Fibroblast of skin of back (primary cell): ENCODE measurements at regions not wholly inside any gene's neighbourhood (a gene's known extent, or its start where the extent isn't known, plus 50 kb on each side); places are given as distances from the start of the nearest gene placed in this dataset.
"Not testable (repeated sequence)": the region's sequence is repeated elsewhere in the genome, so short reads cannot be mapped to it uniquely, and the experiment has no call there.

Source experiments
- DNase-seq: peaks from one replicate; pipeline ENCODE4 v3.0.0-alpha.2; 2013

DNA sequence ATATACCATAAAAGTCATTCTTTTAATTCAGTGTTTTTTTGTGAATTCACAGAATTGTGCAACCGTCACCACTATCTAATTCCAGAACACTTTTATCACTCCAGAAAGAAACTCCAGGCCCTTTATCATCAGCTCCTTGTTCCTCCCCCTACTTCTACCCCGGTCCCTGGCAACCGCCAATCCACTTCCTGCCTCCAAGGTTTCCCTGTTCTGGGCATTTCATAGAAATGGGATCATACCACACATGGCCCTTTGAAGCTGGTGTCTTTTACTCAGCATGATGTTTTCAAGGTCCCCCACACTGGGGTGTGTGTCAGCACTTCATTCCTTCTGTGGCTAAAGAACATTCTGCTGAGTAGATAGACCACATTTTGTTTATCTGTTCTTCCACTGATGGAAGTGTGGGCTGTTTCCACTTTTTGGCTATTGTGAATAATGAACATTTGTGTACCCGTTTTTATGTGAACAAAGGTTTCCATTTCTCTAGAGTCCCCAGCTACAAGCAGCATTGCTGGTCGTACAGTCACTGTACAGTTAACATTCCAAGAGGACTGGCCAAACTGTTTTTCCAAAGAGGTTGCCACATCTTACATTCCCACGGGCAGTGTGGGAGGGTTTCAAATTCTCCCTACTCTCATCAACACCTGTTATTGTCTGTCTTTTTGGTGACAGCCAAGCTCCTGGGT, 75.8 kb upstream of the ZNF469 start:
- DNase-seq = peak; percentile 99

DNA sequence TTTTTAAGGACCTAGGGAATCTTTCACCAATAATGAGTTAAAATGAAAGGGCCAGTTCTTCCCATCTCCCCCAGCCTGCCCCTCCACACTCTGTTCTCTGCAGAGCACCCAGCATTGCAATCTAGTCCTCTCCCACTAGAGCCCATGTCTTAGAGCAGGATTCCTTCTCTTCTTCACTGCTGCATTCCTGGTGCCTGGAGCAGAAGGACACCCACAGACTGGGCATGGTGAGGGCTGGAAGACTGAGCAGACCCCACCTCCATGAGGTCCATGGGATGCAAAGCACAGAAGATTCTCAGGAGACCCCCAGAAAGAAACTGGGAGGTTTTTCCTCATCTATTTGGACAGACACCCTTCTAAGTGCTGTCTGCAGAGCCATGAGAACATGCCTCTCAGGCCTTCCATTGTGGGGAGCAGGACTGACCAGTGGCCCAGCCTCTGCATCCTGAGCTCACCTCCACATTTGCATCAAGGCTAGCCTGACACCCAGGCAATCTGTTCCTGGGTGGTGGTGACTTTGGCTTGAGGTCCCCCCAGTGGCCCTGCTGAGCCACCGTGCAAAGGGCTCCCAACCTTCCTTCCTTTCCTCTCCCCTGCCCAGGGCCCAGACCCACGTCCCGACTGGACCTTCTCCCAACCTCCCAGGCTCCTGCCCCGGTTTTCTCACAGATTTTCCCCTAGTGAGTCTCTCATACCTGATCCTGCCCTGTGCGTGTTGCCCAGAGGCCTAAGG, 74.2 kb upstream of the ZNF469 start:
- peak; percentile 34 for DNase-seq

DNA sequence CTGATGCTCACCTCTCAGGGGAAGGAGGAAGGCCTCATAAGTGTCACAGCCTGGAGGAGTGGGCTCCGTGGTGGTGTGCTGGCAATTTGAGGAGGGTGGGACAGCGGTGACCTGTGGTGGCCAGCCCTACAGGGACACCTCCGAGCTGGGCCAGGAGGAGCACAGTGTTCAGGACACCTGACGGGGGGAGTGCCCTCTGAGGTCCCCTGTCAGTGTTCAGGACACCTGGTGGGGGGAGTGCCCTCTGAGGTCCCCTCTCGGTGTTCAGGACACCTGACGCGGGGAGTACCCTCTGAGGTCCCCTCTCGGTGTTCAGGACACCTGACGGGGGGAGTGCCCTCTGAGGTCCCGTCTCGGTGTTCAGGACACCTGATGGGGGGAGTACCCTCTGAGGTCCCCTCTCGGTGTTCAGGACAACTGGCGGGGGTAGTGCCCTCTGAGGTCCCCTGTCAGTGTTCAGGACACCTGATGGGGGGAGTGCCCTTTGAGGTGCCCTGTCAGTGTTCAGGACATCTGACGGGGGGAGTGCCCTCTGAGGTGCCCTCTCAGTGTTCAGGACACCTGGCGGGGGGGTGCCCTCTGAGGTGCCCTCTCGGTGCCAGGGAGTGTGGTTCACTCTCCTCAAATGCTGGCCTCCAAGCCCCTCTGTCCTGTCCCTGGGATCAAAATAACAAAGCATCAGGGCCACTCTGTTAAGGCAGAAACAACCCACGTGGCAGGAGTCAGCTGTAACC, 73.4 kb upstream of the ZNF469 start:
- DNase-seq = no peak

DNA sequence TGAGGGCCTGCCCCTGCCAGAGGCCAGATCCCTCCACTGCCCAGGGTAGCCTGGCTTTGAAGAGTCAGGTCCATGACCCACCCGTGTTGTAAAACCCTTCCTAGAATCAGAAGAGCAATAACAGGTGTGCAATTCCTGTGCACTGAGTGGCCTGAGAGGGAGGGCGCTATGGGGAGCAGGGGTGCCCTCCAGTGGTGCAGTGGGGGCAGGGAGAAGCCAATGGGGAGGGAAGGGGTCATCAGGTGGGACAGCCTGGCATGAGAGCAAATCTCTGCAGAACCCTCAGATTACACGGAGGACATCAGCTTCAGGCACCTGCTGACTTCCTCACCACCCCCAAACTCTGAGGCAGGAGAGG, 72.9 kb upstream of the ZNF469 start:
- DNase-seq = no peak

DNA sequence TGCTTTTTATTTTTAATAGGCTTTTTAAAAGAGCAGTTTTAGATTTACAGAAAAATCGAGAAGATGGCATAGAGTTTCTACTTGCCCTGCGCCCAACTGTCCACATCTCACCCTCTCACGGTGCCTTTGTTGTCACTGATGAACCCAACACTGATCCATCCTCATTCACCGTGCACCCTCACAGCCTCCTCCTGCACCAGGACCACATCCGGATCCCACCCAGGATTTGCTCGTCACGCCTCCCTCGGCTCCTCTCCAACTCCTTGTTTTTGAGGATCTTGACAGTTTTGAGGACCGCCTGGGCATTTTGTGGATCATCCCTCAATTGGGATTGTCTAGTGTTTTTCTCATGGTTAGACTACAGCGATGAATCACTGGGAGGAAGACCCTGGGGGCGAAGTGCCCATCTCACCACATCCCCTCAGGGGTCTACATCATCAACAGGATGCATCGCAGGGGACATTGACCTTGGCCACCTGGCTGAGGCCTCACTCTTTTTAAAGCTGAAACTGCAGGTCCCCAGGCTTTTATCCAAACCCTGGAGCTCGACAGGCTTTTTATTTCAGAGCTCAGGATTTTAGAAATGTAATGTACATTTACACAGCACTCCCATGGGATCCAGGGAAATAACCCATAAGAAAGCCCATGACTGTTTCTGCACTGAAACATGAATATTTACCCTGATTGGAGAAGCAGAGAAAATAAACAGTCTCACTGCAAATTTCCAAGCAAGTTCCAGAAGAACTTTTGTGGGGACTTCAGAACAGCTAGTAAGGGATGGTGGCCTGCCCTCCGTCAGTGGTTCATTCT, 71.8 kb upstream of the ZNF469 start:
- peak; percentile 61 for DNase-seq

DNA sequence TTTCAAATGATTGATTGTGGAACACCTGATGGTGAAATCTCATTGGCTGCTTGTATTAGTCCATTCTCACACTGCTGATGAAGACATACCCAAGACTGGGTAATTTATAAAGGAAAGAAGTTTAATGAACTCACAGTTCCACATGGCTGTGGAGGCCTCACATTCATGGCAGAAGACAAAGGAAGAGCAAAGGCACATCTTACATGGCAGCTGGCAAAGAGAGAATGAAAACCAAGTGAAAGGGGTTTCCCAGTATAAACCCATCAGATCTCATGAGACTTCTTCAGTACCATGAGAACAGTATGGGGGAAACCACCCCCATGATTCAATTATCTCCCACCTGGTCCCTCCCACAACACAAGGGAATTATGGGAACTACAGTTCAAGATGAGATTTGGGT, 70.9 kb upstream of the ZNF469 start:
- DNase-seq = not testable (repeated sequence)

DNA sequence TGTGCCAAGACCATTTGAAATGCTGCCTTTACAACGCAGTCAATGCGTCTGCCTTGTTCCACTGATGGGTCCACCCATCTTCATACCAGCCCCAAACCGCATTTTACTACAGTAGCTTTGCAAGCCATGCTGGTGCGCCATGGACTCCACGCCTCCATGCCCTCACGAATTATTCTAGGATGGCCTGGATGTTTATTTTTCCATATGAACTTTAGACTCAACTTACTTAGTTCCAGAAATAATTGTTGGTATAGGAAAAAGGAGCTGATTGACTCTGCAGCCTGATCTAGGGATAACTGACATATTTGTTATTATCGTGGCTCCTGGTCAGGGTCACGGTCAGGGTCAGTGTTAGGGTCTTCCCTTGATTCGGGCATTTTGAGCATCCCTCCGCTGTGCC, 70.0 kb upstream of the ZNF469 start:
- DNase-seq = no peak

DNA sequence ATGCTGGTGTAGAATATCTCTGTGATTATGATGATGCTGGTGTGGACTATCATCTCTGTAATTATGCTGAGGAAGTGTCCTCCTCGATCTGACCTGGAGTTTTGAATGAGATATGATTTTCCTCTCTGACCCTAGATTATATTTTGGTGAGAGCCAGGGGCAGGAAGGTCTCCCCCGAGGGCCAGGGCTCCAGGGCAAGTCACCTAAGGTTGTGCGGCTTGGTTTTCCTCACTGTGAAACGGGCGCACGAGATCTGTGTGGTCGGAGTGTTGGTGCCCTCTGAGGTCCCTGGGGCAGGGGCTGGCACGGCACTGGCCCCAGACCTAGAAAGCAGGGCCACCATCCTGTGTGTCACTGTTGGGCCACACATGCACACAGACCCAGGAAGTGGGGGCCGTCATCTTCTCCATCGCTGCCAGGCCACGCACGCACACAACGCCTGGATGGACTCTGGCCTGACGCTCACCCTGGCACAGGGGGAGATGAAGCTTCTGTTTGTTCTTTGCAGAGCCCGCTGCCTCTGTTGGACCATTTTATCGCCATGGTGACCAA, 67.7 kb upstream of the ZNF469 start:
- no peak for DNase-seq

DNA sequence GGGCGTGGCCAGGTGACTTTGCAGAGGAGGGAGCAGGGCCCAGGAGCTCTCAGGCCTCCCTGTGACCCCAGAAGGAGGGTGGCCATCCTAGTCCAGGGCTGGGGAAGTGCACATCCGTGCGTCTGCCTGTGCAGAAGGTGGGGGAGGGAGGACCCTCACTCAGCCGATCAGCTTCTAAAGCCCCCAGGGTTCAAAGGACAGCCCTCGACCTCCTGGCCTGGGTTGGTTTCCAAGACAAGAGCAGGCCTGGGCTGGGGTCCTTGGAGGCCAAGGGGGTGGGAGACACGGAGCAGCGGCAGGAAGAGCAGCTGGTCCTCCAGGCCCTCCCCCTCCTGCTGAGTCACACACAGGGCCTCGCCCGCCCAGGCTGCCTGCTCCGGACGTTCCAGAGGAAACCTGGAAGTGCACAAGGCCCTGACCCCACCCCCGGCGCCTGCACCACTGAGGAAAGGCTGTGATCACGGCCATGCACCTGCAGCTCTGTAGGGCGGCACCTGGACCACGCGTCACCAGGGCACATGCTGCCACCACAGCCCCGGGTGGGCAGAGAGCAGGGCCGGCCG, 67.1 kb upstream of the ZNF469 start:
- DNase-seq = peak; percentile 83

DNA sequence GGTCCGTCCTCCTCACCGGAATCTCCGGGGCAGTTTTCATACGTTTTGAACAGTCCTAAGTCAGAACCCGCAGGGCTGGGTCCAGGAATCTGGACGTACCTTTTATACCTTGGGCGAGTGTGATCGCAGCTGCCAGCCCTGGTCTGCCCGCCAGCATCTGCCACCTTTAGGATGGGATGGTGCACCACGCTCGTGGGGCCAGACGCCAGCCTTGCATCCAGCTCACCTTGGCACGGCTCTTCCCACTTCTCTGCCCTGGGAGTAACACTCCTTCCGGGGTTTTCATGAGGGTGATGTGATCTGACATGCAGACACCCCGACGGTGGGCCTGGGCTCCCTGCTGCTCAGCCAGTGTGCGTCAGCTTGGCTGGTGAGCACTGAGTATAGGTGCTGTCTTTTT, 66.6 kb upstream of the ZNF469 start:
- no peak for DNase-seq

DNA sequence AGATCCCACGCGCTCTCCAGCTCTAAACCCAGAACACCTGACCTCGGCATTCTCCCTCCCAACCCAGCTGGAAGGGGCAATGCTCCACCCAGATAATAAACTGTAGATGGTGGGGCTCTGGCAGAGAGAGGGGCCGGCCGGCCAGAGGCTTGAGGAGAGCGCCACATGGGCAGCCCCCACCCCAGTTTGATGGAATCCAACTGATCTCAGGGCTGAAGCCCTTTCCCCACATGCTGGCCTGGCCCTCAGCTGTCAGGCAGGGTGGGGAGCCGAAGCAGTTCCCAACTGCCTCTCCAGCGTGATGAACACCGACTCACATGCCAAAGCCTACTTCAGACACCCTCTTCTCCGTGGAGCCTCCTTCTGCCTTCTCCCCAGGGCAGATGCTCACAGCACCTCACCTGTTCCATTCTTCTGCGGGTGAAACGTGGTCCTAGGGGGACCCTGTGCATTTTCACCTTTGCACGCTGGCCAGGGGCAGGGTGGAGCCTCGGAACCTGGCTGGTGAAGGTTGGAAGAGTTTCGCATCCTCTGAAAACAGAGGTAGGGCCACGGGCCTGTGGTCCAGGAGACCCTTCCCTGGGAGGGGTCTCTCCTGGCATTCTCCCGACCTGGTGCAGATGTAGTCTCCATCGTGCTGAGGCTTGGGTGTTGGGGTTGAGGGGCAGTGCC, 65.7 kb upstream of the ZNF469 start:
- no peak for DNase-seq

DNA sequence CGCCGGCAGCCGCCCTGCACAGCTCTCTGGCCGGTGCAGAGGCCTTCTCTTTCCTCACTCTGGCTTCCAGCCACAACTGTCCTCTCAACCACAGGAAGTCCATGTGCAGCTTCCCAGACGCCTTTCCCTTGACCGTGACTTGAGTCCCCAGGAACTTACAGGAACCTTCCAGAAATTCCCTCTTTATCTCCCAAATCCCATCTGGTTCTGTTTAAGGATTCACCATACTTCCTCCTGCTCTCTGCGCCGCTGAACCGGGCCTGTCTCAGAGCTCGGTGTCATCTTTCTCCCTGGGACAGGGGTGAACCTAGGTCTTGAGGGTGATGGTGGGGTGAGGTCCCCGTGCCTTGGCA, 65.2 kb upstream of the ZNF469 start:
- DNase-seq = peak; percentile 72

DNA sequence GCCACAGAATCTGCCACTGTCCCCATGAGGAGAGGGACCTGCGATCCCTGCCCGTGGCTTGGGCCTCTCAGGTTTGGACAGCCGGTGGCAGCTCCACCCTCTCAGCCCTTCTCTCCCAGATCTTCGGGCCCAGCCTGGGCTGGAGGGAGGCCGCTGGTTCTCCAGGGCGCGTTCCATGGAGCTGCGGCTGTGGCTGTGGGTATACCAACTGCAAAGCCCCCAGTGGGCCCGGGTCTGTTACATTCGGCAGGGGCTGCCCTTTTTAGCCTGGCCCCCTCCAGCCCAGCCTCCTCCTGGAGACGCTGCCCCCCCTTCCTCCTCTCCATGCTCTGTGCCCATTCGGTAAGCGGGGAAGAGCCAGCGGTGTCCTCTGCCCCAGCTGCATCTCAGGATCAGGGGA, 64.7 kb upstream of the ZNF469 start:
- DNase-seq = no peak

DNA sequence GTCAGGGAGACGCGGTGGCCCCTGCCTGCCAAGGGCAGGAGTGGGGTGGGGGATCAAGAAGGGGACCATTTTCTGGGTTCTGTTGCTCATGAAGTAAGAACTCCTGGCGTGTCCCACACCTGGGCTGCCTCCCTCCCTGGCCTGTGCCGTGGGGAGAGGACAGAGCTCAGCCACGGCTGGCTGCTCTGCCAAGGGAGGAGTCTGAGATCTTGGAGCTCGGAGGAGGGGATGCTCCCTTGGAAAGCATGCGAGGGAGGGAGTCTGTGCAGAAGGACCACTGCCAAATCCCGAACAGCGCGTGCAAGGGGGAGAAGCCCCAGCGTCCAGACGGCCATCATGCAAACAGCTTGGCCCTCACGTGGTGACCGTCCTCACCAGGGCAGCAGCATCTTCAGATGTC, 64.2 kb upstream of the ZNF469 start:
- no peak for DNase-seq

DNA sequence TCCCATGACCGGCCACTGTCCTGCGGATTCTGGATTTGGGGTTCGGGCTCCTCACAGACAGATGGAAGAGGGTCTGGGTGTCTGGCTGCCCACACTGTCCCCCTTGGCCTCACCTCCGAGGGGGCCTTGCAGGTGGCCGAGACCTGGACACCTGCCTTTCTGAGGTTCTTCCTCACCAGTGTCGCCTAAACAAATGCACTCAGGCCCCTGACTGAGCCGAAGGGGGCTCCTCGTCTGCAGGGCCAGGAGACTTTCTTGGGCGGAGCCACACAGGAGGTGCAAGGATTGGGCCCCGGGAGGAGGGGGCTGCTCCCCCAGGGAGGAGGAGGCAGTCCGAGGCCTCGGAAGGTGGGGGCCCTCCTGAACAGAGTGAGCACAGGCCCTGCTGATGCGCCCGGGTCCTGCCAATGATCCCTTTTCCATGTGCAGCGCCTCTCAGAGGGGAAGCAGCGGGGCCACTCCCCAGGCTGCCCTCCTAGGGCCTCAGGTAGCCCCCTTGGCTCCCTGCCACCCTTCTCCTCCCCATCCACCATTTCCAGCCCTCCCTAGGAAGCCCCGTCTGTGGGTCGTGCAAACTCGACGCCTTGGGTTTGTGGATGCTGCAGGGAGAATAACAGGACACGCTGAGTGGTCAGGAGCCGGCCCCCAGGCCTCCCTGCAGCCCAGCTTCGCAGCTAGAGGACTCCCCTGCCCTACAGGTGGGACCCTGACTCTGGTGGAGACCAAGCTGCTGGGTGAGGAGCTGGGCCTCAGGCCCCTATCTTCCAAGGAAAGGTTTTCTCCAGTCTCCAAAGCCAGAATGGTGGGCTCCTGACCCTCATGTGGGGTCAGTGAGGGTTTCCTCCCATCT, 63.4 kb upstream of the ZNF469 start:
- no peak for DNase-seq

DNA sequence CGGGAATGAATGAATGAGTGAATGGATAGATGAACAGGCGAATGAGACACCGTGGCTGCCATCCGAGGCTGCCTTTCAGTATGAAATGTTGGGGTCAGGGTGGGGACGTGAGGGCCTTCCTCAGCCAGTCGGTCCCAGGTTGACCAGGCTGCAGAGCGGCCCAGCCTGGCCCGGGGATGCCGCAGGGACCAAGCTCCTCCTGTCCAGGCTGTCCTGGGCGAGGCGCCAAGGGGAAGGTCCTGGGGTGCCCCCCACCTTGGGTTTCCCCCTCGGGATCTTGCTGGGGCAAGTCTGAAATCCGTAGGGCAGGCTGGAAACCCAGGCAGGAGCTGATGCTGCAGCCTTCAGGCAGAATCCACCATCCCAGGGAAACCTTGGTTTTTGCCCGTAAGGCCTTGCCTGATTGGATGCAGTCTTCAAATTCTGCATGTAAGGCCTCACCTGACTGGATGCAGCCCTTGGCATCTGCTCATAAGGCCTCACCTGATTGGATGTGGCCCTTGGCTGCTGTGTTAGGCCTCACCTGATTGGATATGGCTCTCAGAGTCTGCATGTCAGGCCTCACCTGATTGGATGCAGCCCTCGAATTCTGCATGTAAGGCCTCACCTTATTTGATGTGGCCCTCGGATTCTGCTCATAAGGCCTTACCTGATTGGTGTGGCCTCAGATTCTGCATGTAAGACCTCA, 61.7 kb upstream of the ZNF469 start:
- no peak for DNase-seq

DNA sequence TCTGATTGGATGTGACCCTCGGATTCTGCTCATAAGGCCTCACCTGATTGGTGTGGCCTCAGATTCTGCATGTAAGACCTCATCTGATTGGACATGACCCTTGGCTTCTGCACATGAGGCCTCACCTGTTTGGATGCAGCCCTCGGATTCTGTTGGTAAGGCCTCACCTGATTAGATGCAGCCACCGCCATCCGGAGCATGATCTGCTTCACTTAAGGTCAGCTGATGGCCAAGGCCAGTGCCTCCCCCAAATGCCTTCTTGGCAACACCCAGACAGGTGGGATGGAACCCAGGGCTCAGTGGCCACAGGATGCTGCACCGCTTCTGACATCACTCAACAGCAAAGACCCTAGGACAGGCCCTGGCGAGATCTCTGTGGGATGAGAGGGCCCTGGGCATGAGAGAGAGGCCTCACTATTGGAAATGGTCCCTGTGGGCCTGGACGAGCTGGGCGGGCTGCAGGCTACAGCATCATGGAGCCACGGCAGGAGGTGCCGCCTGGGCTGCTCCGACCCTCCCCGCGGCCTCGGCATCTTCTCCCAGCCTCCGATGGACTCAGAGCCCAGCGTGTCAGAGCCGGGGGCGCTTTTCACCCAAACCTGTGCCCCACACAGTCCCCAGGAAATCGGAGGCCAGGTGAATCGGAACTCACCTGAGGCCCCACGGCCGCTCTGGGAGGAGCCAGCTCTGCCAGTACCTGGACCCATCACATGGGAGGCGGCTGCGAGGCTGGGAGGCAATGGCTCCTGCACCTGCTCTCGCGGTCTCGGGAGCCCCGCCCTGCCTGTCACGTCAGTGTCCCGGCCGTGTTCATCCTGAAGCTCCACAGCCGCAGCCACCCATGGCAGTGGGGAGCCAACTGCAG, 60.9 kb upstream of the ZNF469 start:
- DNase-seq = no peak

DNA sequence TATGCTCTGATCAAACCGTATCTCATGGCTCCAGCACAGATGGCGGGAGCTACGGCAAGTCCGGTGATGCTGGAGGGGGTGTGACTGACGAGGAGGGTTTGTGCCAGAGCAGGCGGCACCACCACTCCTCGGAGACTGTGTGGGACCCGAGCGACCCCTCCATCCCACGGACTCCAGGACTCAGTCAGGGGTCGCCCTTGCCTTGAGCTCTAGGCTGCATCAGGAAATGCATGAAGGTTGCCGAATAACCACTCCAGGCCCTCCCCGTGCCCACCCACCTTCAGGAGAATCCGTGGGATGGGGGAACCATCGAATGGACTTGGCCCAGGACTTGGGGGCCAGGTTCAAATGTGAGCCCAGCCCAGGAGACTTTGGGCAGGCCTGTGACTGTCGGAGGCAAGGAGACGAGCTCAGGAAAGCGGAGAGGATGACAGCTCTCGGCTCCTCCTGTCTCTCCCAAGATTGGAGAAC, 60.2 kb upstream of the ZNF469 start:
- no peak for DNase-seq

DNA sequence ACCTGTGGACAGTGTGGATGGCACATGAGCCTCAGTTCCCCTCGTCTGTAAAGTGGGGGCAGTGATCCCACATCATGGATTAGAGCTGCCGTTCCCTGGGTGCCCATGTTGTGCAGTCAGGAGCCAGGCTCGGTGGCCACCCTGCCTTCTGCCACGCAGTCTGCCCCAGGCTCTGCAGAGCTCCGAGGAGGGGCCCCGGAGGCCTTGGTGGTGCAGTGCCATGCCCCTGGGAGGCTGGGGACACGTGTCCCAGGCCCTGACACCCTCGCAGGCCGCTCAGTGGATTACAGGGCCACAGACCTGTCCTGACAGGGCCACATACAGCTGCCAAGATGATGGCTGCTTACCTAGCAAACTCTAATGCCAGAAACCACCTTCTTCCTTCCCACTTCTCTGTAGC, 59.7 kb upstream of the ZNF469 start:
- DNase-seq = no peak
